Choroid plexus epithelial cell (primary cell): ENCODE measurements at regions not wholly inside any gene's neighbourhood (a gene's known extent, or its start where the extent isn't known, plus 50 kb on each side); places are given as distances from the start of the nearest gene placed in this dataset.
A peak's percentile ranks its signal among the peaks of the same experiment; 100 is the strongest.

ENCODE experiments used
- DNase-seq: peaks from one replicate; pipeline ENCODE4 v3.0.0-alpha.2; 2010; ENCODE audit warnings: low read depth
- H3K4me3 ChIP-seq: 2 replicates; pipeline ENCODE4 v1.5.1; 2011; ENCODE audit warnings: low read depth, mild to moderate bottlenecking, control low read depth, low read length, moderate library complexity
- TF ChIP-seq, protein P1 (sequence below): conservative IDR thresholded peaks from 2 replicates; pipeline ENCODE4 v1.5.1; 2011; ENCODE audit warnings: low read depth, mild to moderate bottlenecking, control low read depth, inconsistent platforms, low read length, moderate library complexity

DNA sequence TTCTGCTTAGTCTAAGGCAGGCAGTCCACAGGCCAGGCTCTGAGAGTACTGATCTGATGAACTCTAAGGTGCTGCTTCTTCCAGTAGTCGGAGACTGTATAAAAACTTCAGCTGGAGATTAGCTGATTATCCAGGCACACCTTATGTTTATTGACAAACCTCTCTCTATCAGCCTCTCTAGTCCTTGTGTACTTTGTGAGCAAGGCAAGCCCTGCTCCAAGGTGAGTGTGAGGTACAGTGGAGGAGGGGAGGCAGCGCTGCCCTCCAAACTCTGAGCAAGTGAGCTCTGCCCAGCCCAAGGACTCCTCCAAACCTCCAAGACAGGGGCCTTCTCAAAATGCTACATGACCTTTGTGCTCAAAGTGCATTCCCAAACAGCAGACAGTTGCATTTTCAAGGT is 95.9 kb upstream of the CDKN3 start:
- no peak for DNase-seq
- TF ChIP-seq, protein P1, sequence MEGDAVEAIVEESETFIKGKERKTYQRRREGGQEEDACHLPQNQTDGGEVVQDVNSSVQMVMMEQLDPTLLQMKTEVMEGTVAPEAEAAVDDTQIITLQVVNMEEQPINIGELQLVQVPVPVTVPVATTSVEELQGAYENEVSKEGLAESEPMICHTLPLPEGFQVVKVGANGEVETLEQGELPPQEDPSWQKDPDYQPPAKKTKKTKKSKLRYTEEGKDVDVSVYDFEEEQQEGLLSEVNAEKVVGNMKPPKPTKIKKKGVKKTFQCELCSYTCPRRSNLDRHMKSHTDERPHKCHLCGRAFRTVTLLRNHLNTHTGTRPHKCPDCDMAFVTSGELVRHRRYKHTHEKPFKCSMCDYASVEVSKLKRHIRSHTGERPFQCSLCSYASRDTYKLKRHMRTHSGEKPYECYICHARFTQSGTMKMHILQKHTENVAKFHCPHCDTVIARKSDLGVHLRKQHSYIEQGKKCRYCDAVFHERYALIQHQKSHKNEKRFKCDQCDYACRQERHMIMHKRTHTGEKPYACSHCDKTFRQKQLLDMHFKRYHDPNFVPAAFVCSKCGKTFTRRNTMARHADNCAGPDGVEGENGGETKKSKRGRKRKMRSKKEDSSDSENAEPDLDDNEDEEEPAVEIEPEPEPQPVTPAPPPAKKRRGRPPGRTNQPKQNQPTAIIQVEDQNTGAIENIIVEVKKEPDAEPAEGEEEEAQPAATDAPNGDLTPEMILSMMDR = no peak

DNA sequence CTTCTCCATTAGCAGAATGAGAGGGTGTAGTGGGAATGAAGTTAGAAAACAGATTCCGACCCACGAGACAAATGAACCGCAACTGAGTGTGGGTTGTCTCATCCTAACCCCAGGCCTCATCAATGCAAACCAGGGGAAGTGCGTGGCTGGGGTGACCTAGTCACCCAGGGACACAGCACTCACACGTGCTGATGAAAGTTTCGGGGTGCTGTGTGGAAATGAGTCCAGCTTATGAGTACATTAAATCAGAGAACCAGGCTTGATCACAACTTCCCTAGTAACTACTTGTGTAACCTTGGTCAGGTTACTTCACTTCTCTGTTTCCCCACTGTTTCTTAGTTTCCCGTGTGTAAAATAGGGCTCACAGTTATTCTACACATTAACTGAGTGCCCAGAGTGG is 95.4 kb upstream of the CDKN3 start:
- no peak for DNase-seq
- no peak overlapping the region for H3K4me3 ChIP-seq
- TF ChIP-seq, protein P1 = no peak

More for the DNA sequence above, 95.9 kb upstream of the CDKN3 start:
- H3K4me3 ChIP-seq = no peak overlapping the region

DNA sequence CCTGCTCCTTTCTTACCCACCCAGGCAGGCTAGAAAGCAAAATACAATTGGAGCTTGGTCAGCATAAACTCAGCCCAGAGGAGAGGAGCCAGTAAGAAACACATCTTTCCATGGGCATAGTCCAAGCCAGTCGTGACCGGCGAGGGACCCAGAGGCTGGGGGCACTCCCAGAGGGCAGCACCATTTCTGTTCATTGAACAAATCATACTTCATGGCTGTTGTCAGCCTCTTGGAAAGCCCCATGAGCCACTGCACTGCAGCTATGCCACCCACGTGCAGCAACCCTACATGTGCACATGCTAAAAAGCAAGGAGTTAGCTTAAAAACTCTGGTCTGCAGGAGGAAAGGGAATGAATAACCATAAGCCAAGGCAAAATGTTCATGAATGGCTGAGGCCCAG is 90.0 kb upstream of the CDKN3 start:
- TF ChIP-seq, protein P1 = no peak
- H3K4me3 ChIP-seq = no peak overlapping the region
- DNase-seq = no peak

DNA sequence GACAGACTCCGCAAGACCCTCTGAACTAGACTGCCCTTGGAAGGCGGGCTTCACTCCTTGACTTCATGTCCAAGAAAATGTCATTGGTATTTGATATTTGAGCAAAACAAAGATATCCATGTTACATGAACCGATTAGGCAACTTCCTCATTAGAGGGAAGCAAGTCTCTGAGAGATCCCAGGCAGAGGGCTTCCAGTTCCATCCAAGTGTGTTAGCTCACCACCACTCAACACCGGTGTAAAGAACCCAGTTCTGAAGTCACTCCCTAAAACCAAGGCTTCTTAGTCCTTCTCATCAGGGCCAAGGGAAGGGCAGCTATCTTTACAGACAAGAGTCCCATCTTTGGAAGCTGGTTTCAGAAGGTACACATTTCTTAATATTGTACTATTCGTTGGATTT is 87.2 kb upstream of the CDKN3 start:
- DNase-seq = no peak
- TF ChIP-seq, protein P1 = no peak
- no peak overlapping the region for H3K4me3 ChIP-seq

DNA sequence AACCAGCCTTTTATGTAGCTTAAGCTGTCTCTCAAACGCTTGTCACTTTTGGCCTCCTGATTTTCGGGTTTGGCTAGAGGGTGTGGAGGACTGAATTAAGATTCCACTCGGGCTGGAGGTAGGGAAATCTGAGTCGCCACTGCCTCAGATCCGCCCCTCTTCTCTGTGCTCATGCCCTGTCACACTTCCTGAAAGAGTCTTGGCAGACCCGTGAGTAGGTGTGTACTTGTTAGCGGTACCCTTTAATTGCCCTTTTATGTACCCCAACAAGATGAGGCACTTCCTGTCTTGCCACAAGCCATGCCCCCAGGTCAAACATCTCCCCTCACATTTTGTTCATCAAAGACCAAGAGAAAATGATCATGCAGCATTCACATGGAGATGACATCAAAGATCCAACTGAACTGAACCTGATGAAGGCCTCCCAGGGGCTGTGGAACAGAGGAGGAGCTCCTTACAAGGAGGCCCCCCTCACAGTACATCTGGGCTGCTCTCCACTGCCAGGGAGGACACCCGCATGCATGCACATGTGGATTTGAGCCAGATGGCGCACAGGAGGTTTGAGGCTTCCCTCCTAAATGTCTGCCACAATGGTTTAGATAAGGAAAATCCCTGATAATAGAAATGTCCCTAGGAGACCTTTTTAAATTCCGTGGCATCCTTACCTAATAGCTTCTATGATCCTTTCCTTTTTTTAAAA is 86.5 kb upstream of the CDKN3 start:
- TF ChIP-seq, protein P1 = no peak
- DNase-seq = no peak
- H3K4me3 ChIP-seq = no peak overlapping the region

DNA sequence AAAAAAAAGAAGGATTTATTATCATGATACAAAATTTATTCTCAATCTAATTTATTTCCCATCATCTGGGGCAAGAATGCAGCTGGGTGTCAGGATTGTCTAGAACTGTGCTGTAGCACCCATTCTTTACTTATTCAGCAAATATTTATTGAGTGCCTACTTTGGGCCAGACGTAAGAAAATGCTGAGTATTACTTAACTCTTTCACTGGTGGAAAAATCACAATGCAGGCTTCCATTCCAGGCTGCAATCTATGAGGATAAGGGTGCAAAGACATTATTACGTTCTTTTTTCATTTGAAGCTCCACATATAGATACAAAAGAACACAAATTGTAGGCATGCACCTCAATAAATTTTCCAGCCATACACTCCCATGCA is 86.0 kb upstream of the CDKN3 start:
- TF ChIP-seq, protein P1 = no peak
- DNase-seq = no peak
- H3K4me3 ChIP-seq = no peak overlapping the region

DNA sequence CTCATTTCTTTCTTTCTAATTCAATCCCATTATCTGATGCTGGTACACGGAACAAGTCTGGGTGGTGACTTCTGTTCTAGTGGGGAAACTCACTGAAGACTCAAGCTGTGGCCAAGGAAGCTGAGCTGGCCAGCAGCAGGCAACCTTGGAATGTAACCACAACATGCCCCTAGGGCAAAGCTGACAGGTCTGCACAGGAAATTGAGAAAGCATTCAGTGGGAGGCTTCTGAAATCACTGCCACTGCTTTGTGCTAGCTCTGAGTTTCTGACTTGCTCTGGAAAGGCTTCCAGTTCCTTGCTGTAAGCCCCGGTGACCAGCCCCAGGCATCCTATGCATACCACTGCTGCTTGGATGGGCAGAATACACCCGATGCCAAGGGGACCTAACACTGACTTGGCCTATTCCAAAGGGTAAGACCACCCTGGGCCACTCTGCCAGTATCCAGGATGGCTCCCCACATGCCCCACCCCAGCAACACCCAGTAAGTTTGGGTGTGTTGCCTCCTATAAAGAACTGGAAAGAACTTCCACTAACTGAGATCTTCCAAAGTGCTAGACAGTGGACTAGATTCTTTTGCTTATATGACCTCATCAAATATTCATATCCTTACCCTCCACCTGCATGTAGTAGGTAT is 84.5 kb upstream of the CDKN3 start:
- TF ChIP-seq, protein P1 = no peak
- peak; percentile 94 for DNase-seq
- no peak overlapping the region for H3K4me3 ChIP-seq
